Mesendoderm (in vitro differentiated cells): ENCODE measurements at regions not wholly inside any gene's neighbourhood (a gene's known extent, or its start where the extent isn't known, plus 50 kb on each side); places are given as distances from the start of the nearest gene placed in this dataset.
"Not testable (repeated sequence)": the region's sequence is repeated elsewhere in the genome, so short reads cannot be mapped to it uniquely, and the experiment has no call there.

Experiments used
- DNase-seq: peaks from one replicate; pipeline ENCODE4 v3.0.0; 2013
- H2AK5ac ChIP-seq: 2 replicates; pipeline ENCODE4 v1.6.1; 2013; ENCODE audit warnings: low read length, inconsistent platforms
- H2BK120ac ChIP-seq: 2 replicates; pipeline ENCODE4 v1.6.1; 2013; ENCODE audit warnings: low read depth, mild to moderate bottlenecking, low read length, moderate library complexity, mixed read lengths
- H2BK15ac ChIP-seq: replicated peaks from 2 replicates; pipeline ENCODE4 v1.6.1; 2013; ENCODE audit warnings: low read depth, mild to moderate bottlenecking, moderate library complexity
- H2BK5ac ChIP-seq: 2 replicates; pipeline ENCODE4 v1.6.1; 2013; ENCODE audit warnings: low read length, inconsistent platforms
- H3K18ac ChIP-seq: 2 replicates; pipeline ENCODE4 v1.6.1; 2013; ENCODE audit warnings: mild to moderate bottlenecking, low read length, mixed read lengths
- H3K23ac ChIP-seq: one replicate; pipeline ENCODE4 v1.6.1; 2013; ENCODE audit warnings: low read length
- H3K27ac ChIP-seq: 2 replicates; pipeline ENCODE4 v1.5.1; 2013; ENCODE audit warnings: low read depth, mild to moderate bottlenecking, inconsistent platforms, low read length, moderate library complexity
- H3K27me3 ChIP-seq: 2 replicates; pipeline ENCODE4 v1.6.1; 2013; ENCODE audit warnings: low read length, control low read depth, mild to moderate bottlenecking, inconsistent platforms; ENCODE audit not compliant: insufficient read depth, poor library complexity
- H3K36me3 ChIP-seq: 2 replicates; pipeline ENCODE4 v1.6.1; 2013; ENCODE audit warnings: low read length, inconsistent platforms; ENCODE audit not compliant: control insufficient read depth, insufficient read depth
- H3K4ac ChIP-seq: one replicate; pipeline ENCODE4 v1.6.1; 2013; ENCODE audit warnings: low read depth, mild to moderate bottlenecking, low read length, moderate library complexity
- H3K4me1 ChIP-seq: 2 replicates; pipeline ENCODE4 v1.6.1; 2013; ENCODE audit warnings: low read depth, low read length, inconsistent platforms; ENCODE audit not compliant: control insufficient read depth
- H3K4me2 ChIP-seq: 2 replicates; pipeline ENCODE4 v1.6.1; 2013; ENCODE audit warnings: low read length
- H3K4me3 ChIP-seq: 2 replicates; pipeline ENCODE4 v1.5.1; 2013; ENCODE audit warnings: mild to moderate bottlenecking, low read length
- H3K56ac ChIP-seq: one replicate; pipeline ENCODE4 v1.6.1; 2013; ENCODE audit warnings: low read length
- H3K79me1 ChIP-seq: 2 replicates; pipeline ENCODE4 v1.6.1; 2013; ENCODE audit warnings: low read length, inconsistent platforms
- H3K79me2 ChIP-seq: 2 replicates; pipeline ENCODE4 v1.6.1; 2013; ENCODE audit warnings: mild to moderate bottlenecking, low read length; ENCODE audit not compliant: control insufficient read depth, insufficient read depth
- H3K9ac ChIP-seq: 2 replicates; pipeline ENCODE4 v1.6.1; 2013; ENCODE audit warnings: low read length, inconsistent platforms
- H4K5ac ChIP-seq: one replicate; pipeline ENCODE4 v1.6.1; 2013; ENCODE audit warnings: low read length
- H4K8ac ChIP-seq: one replicate; pipeline ENCODE4 v1.6.1; 2013; ENCODE audit warnings: low read depth, mild to moderate bottlenecking, control low read depth, low read length, moderate library complexity
- whole genome bisulfite sequencing: extraction: QIAGEN DNeasy Blood & Tissue Kit; methylation state at CpG from one replicate; pipeline ENCODE4 v1.1.7; 2013; ENCODE audit warnings: low lambda C conversion rate, missing lambda C conversion rate; ENCODE audit not compliant: insufficient coverage; ENCODE audit errors: extremely low coverage; 5-methylcytosine and 5-hydroxymethylcytosine counted together

GRCh38 chr14:21863289-21863688 lies 189.7 kb upstream of the OR4E1 start:
- H3K27ac ChIP-seq: no peak overlapping the region
- no peaks in the 10 kb centered on the region for H3K27me3 ChIP-seq
- H3K9ac ChIP-seq: no peak overlapping the region
- no peaks in the 10 kb centered on the region for H3K36me3 ChIP-seq
- H3K23ac ChIP-seq: no peak overlapping the region
- no peaks in the 10 kb centered on the region for H3K79me2 ChIP-seq
- H3K4ac ChIP-seq: no peak overlapping the region
- H4K5ac ChIP-seq: no peak overlapping the region
- H4K8ac ChIP-seq: no peak overlapping the region
- no CpG with 5 or more reads among the region's 2 CpGs for WGBS
- no peak overlapping the region for H2BK15ac ChIP-seq
- H3K4me2 ChIP-seq: no peak overlapping the region
- H3K4me3 ChIP-seq: no peak overlapping the region
- H3K56ac ChIP-seq: no peak overlapping the region
- H2AK5ac ChIP-seq: no peak overlapping the region
- H2BK120ac ChIP-seq: no peak overlapping the region
- DNase-seq: no peak
- no peaks in the 10 kb centered on the region for H3K79me1 ChIP-seq
- no peak overlapping the region for H3K18ac ChIP-seq
- no peak overlapping the region for H2BK5ac ChIP-seq
- H3K4me1 ChIP-seq: no peaks in the 10 kb centered on the region

- no peak overlapping the region for H3K4ac ChIP-seq
- H3K79me1 ChIP-seq: no peaks in the 10 kb centered on the region
- no peaks in the 10 kb centered on the region for H3K79me2 ChIP-seq
- no peak overlapping the region for H2BK5ac ChIP-seq
- WGBS: no CpG with 5 or more reads among the region's 4 CpGs
- no peak overlapping the region for H2AK5ac ChIP-seq
- H3K23ac ChIP-seq: no peak overlapping the region
- no peak for DNase-seq
- no peaks in the 10 kb centered on the region for H3K36me3 ChIP-seq
- H2BK15ac ChIP-seq: no peak overlapping the region
- H3K4me3 ChIP-seq: no peak overlapping the region
- H2BK120ac ChIP-seq: no peak overlapping the region
- H3K18ac ChIP-seq: no peak overlapping the region
- H3K4me2 ChIP-seq: no peak overlapping the region
- H3K4me1 ChIP-seq: no peaks in the 10 kb centered on the region
- no peak overlapping the region for H3K27ac ChIP-seq
- H4K8ac ChIP-seq: no peak overlapping the region
- no peak overlapping the region for H3K9ac ChIP-seq
- no peak overlapping the region for H4K5ac ChIP-seq
- no peaks in the 10 kb centered on the region for H3K27me3 ChIP-seq
- no peak overlapping the region for H3K56ac ChIP-seq
Observed at GRCh38 chr14:21861153-21861552, 187.5 kb upstream of the OR4E1 start.

GRCh38 chr14:21860172-21860571 lies 186.6 kb upstream of the OR4E1 start:
- H3K36me3 ChIP-seq: no peaks in the 10 kb centered on the region
- H3K27me3 ChIP-seq: no peaks in the 10 kb centered on the region
- H3K56ac ChIP-seq: no peak overlapping the region
- H3K9ac ChIP-seq: no peak overlapping the region
- H3K79me2 ChIP-seq: no peaks in the 10 kb centered on the region
- DNase-seq: peak; percentile 75
- no peak overlapping the region for H3K4ac ChIP-seq
- WGBS: no CpG with 5 or more reads among the region's 3 CpGs
- no peak overlapping the region for H3K18ac ChIP-seq
- H2AK5ac ChIP-seq: no peak overlapping the region
- no peaks in the 10 kb centered on the region for H3K4me1 ChIP-seq
- no peak overlapping the region for H3K4me2 ChIP-seq
- no peak overlapping the region for H2BK5ac ChIP-seq
- no peaks in the 10 kb centered on the region for H3K79me1 ChIP-seq
- no peak overlapping the region for H4K8ac ChIP-seq
- no peak overlapping the region for H4K5ac ChIP-seq
- H3K27ac ChIP-seq: no peak overlapping the region
- H2BK120ac ChIP-seq: no peak overlapping the region
- H3K23ac ChIP-seq: no peak overlapping the region
- H2BK15ac ChIP-seq: no peak overlapping the region
- H3K4me3 ChIP-seq: no peak overlapping the region

- Histone ChIP-seq H4K5ac (no peak overlapping the region), H4K8ac (no peak overlapping the region), H3K56ac (no peak overlapping the region), H2BK120ac (no peak overlapping the region), H3K4me1 (no peaks in the 10 kb centered on the region), H3K9ac (no peak overlapping the region), H3K79me2 (no peaks in the 10 kb centered on the region), H3K4me2 (no peak overlapping the region), H2AK5ac (no peak overlapping the region), H2BK15ac (no peak overlapping the region), H3K18ac (no peak overlapping the region), H3K4ac (no peak overlapping the region), H3K23ac (no peak overlapping the region), H3K79me1 (no peaks in the 10 kb centered on the region), H3K36me3 (no peaks in the 10 kb centered on the region), H3K27ac (no peak overlapping the region), H2BK5ac (no peak overlapping the region), H3K4me3 (no peak overlapping the region), H3K27me3 (no peaks in the 10 kb centered on the region)
- no peak for DNase-seq
- no CpG with 5 or more reads among the region's 3 CpGs for WGBS
Observed at GRCh38 chr14:21852775-21853174, 179.2 kb upstream of the OR4E1 start.

GRCh38 chr14:21852061-21852664 lies 178.5 kb upstream of the OR4E1 start:
- H3K27me3 ChIP-seq: no peaks in the 10 kb centered on the region
- H3K23ac ChIP-seq: no peak overlapping the region
- no CpG with 5 or more reads among the region's 4 CpGs for WGBS
- no peaks in the 10 kb centered on the region for H3K4me1 ChIP-seq
- no peaks in the 10 kb centered on the region for H3K79me1 ChIP-seq
- no peaks in the 10 kb centered on the region for H3K79me2 ChIP-seq
- no peak overlapping the region for H2AK5ac ChIP-seq
- no peak overlapping the region for H4K8ac ChIP-seq
- no peak overlapping the region for H3K56ac ChIP-seq
- H3K4me2 ChIP-seq: no peak overlapping the region
- no peak overlapping the region for H3K4me3 ChIP-seq
- no peak overlapping the region for H2BK15ac ChIP-seq
- H2BK5ac ChIP-seq: no peak overlapping the region
- no peak overlapping the region for H3K4ac ChIP-seq
- DNase-seq: peak; percentile 66
- H3K36me3 ChIP-seq: no peaks in the 10 kb centered on the region
- H2BK120ac ChIP-seq: no peak overlapping the region
- H3K27ac ChIP-seq: no peak overlapping the region
- H3K18ac ChIP-seq: no peak overlapping the region
- no peak overlapping the region for H3K9ac ChIP-seq
- H4K5ac ChIP-seq: no peak overlapping the region

GRCh38 chr14:21846902-21847301 lies 173.3 kb upstream of the OR4E1 start:
- H3K79me1 ChIP-seq, H3K4ac ChIP-seq: not testable (repeated sequence)

More at GRCh38 chr14:21846902-21847301, 173.3 kb upstream of the OR4E1 start:
- H3K9ac ChIP-seq, H3K56ac ChIP-seq, H2BK15ac ChIP-seq, H3K79me2 ChIP-seq, H3K4me2 ChIP-seq, H2BK120ac ChIP-seq, H3K4me3 ChIP-seq, H3K23ac ChIP-seq, H3K4me1 ChIP-seq, H4K5ac ChIP-seq, H3K18ac ChIP-seq, H3K27ac ChIP-seq, H2BK5ac ChIP-seq, H3K36me3 ChIP-seq, H2AK5ac ChIP-seq, H3K27me3 ChIP-seq, H4K8ac ChIP-seq, DNase-seq: not testable (repeated sequence)
- no CpG with 5 or more reads among the region's 11 CpGs for WGBS
